ENCODE measurements at regions not wholly inside any gene's neighbourhood (a gene's known extent, or its start where the extent isn't known, plus 50 kb on each side); places are given as distances from the start of the nearest gene placed in this dataset.

GRCh38 chr13:73310366-73310765 lies 251.6 kb downstream of the KLF5 start:
- H3K27ac ChIP-seq: no peak overlapping the region
- no peaks in the 10 kb centered on the region for H3K79me2 ChIP-seq (ENCODE audit: insufficient read depth, low read depth)
- H3K4me1 ChIP-seq (ENCODE audit: low read depth, poor library complexity, severe bottlenecking): no peaks in the 10 kb centered on the region
- H3K9ac ChIP-seq: no peak overlapping the region
- H3K4me3 ChIP-seq (IDR thresholded peaks at IDR 0.05; ENCODE audit: insufficient read depth, low read depth, low read length): no peak overlapping the region
- no peak overlapping the region for H2AFZ ChIP-seq (ENCODE audit: low read depth)
- TF ChIP-seq CTCF (conservative IDR thresholded peaks at IDR 0.05; ENCODE audit: low read depth, low read length): no peak
- H4K20me1 ChIP-seq (ENCODE audit: insufficient read depth): no peaks in the 10 kb centered on the region
- H3K4me2 ChIP-seq: no peak overlapping the region
- H3K27me3 ChIP-seq (ENCODE audit: insufficient read depth, low read depth): no peaks in the 10 kb centered on the region
- H3K36me3 ChIP-seq (ENCODE audit: insufficient read depth): no peaks in the 10 kb centered on the region

- TF ChIP-seq CTCF (conservative IDR thresholded peaks at IDR 0.05; ENCODE audit: low read depth, low read length): no peak
- Histone ChIP-seq H2AFZ (ENCODE audit: low read depth) (no peak overlapping the region), H3K9ac (no peak overlapping the region), H3K36me3 (ENCODE audit: insufficient read depth) (no peaks in the 10 kb centered on the region), H4K20me1 (ENCODE audit: insufficient read depth) (no peaks in the 10 kb centered on the region), H3K4me1 (ENCODE audit: low read depth, poor library complexity, severe bottlenecking) (no peaks in the 10 kb centered on the region), H3K79me2 (ENCODE audit: insufficient read depth, low read depth) (no peaks in the 10 kb centered on the region), H3K4me2 (no peak overlapping the region), H3K4me3 (IDR thresholded peaks at IDR 0.05; ENCODE audit: insufficient read depth, low read depth, low read length) (no peak overlapping the region), H3K27me3 (ENCODE audit: insufficient read depth, low read depth) (no peaks in the 10 kb centered on the region), H3K27ac (no peak overlapping the region)
Measured at GRCh38 chr13:73307481-73307880, 248.7 kb downstream of the KLF5 start.

GRCh38 chr13:73306688-73307087 lies 247.9 kb downstream of the KLF5 start:
- no peak for TF ChIP-seq CTCF (conservative IDR thresholded peaks at IDR 0.05; ENCODE audit: low read depth, low read length)
- H3K36me3 ChIP-seq (ENCODE audit: insufficient read depth): no peaks in the 10 kb centered on the region

GRCh38 chr13:73304442-73304841 lies 245.6 kb downstream of the KLF5 start:
- Histone ChIP-seq H2AFZ (ENCODE audit: low read depth) (no peak overlapping the region), H3K27ac (no peak overlapping the region), H3K36me3 (ENCODE audit: insufficient read depth) (no peaks in the 10 kb centered on the region), H3K4me1 (ENCODE audit: low read depth, poor library complexity, severe bottlenecking) (no peaks in the 10 kb centered on the region), H3K4me3 (IDR thresholded peaks at IDR 0.05; ENCODE audit: insufficient read depth, low read depth, low read length) (no peak overlapping the region), H3K9ac (no peak overlapping the region), H4K20me1 (ENCODE audit: insufficient read depth) (no peaks in the 10 kb centered on the region), H3K27me3 (ENCODE audit: insufficient read depth, low read depth) (no peaks in the 10 kb centered on the region), H3K4me2 (no peak overlapping the region), H3K79me2 (ENCODE audit: insufficient read depth, low read depth) (no peaks in the 10 kb centered on the region)
- TF ChIP-seq CTCF (conservative IDR thresholded peaks at IDR 0.05; ENCODE audit: low read depth, low read length): no peak

More at GRCh38 chr13:73306688-73307087, 247.9 kb downstream of the KLF5 start:
- no peaks in the 10 kb centered on the region for H3K79me2 ChIP-seq (ENCODE audit: insufficient read depth, low read depth)
- H3K9ac ChIP-seq: no peak overlapping the region
- H4K20me1 ChIP-seq (ENCODE audit: insufficient read depth): no peaks in the 10 kb centered on the region
- H3K4me3 ChIP-seq (IDR thresholded peaks at IDR 0.05; ENCODE audit: insufficient read depth, low read depth, low read length): no peak overlapping the region
- no peak overlapping the region for H3K4me2 ChIP-seq
- H3K27ac ChIP-seq: no peak overlapping the region
- H3K4me1 ChIP-seq (ENCODE audit: low read depth, poor library complexity, severe bottlenecking): no peaks in the 10 kb centered on the region
- no peak overlapping the region for H2AFZ ChIP-seq (ENCODE audit: low read depth)
- H3K27me3 ChIP-seq (ENCODE audit: insufficient read depth, low read depth): no peaks in the 10 kb centered on the region
